ENCODE measurements at regions not wholly inside any gene's neighbourhood (a gene's known extent, or its start where the extent isn't known, plus 50 kb on each side); places are given as distances from the start of the nearest gene placed in this dataset.

DNA sequence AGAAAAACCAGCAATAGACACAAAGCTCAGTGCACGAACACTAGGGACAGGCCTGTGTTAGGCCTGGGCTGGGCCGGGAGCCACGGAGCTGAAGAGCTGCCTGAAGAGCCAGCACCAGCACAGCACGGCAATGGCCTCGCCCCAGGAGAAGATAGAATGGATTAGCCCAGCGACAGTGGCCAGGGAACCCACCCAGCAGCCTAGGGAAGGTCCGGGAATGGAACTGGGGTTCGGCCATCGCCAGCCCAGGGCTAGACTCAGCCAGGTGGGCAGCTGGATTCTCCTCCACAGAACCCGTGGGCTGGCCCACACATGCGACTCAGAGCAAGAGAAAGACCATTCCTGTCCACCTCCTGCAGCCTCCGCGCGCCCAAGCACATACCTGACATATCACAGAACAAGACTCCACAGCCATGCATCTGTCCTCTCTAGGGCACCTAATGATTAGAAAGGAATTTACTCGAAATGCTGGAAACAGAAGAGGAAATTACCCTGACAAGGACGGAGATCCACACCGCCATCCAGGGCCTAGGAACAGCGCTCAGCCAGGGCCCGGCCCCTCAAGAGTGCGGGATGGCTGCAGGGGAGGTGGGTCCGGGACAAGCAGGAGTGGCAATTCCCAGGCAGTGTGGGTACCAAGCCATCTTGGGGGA is 82.8 kb downstream of the TMEM18 start:
- Histone ChIP-seq H3K27ac (no peak overlapping the region), H3K4me3 (no peak overlapping the region), H3K9me3 (no peaks in the 10 kb centered on the region), H3K4me1 (no peaks in the 10 kb centered on the region), H3K27me3 (no peaks in the 10 kb centered on the region), H3K36me3 (no peaks in the 10 kb centered on the region)
- ATAC-seq (no peak), DNase-seq (no peak)
- TF ChIP-seq, protein P1, sequence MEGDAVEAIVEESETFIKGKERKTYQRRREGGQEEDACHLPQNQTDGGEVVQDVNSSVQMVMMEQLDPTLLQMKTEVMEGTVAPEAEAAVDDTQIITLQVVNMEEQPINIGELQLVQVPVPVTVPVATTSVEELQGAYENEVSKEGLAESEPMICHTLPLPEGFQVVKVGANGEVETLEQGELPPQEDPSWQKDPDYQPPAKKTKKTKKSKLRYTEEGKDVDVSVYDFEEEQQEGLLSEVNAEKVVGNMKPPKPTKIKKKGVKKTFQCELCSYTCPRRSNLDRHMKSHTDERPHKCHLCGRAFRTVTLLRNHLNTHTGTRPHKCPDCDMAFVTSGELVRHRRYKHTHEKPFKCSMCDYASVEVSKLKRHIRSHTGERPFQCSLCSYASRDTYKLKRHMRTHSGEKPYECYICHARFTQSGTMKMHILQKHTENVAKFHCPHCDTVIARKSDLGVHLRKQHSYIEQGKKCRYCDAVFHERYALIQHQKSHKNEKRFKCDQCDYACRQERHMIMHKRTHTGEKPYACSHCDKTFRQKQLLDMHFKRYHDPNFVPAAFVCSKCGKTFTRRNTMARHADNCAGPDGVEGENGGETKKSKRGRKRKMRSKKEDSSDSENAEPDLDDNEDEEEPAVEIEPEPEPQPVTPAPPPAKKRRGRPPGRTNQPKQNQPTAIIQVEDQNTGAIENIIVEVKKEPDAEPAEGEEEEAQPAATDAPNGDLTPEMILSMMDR (IDR thresholded peaks at IDR 0.05): no peak
- intact Hi-C loops (cut with DNase I): no loop called here

DNA sequence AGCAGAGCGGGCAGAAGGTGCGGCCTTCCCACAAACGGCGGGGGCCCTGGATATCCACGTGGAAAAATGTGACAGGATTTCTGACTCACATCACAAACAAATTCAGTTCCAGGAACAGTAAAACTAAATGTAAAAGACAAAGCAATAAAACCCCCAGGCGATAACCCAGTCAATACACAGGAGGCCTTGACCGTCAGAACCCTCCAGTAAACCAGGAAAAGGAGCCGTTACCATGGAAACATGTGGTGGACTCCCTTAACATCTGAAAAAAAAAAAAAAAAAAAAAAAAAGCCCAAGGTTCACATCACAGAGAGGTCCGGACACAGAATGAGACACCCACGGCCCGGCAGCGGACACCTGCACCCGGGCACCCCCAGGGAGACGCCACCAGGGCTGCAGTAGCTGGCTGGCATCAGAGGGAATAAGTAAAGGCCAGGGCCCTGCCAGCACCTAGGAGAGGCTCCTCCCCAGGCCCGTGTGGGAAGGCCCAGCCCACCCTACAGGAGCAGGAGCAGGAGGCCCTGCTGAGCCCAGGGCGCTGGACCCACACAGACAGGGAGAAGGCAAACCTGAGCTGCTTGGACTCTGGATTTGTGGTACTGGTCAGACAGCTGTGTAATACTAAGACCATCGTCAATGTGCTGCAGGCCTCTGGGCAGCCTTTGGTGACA is 83.7 kb downstream of the TMEM18 start:
- Histone ChIP-seq H3K4me1 (no peaks in the 10 kb centered on the region), H3K27me3 (no peaks in the 10 kb centered on the region), H3K4me3 (no peak overlapping the region), H3K36me3 (no peaks in the 10 kb centered on the region), H3K27ac (no peak overlapping the region), H3K9me3 (no peaks in the 10 kb centered on the region)
- DNase-seq: no peak
- intact Hi-C loops (cut with DNase I): no loop called here
- peak; percentile 41 for ATAC-seq
- TF ChIP-seq, protein P1 (IDR thresholded peaks at IDR 0.05): no peak

DNA sequence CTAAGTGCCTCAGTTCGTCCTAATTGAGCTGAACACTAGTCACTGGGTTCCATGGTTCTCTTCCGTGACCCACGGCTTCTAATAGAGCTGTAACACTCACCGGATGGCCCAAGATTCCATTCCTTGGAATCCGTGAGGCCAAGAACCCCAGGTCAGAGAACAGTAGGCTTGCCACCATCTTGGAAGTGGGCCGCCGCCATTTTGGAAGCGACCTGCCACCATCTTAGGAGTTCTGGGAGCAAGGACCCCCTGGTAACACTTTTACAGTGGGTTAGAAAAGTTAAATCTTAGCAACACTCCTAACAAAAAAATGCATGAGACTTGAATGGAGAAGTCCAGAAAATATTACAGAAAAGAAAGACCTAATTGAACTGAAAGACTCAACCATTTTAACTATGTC is 84.5 kb downstream of the TMEM18 start:
- Histone ChIP-seq H3K27ac (no peak overlapping the region), H3K36me3 (no peaks in the 10 kb centered on the region), H3K4me3 (no peak overlapping the region), H3K27me3 (no peaks in the 10 kb centered on the region), H3K9me3 (no peaks in the 10 kb centered on the region), H3K4me1 (no peaks in the 10 kb centered on the region)
- intact Hi-C loops (cut with DNase I): no loop called here
- DNase-seq (no peak), ATAC-seq (no peak)
- TF ChIP-seq, protein P1 (IDR thresholded peaks at IDR 0.05): no peak

DNA sequence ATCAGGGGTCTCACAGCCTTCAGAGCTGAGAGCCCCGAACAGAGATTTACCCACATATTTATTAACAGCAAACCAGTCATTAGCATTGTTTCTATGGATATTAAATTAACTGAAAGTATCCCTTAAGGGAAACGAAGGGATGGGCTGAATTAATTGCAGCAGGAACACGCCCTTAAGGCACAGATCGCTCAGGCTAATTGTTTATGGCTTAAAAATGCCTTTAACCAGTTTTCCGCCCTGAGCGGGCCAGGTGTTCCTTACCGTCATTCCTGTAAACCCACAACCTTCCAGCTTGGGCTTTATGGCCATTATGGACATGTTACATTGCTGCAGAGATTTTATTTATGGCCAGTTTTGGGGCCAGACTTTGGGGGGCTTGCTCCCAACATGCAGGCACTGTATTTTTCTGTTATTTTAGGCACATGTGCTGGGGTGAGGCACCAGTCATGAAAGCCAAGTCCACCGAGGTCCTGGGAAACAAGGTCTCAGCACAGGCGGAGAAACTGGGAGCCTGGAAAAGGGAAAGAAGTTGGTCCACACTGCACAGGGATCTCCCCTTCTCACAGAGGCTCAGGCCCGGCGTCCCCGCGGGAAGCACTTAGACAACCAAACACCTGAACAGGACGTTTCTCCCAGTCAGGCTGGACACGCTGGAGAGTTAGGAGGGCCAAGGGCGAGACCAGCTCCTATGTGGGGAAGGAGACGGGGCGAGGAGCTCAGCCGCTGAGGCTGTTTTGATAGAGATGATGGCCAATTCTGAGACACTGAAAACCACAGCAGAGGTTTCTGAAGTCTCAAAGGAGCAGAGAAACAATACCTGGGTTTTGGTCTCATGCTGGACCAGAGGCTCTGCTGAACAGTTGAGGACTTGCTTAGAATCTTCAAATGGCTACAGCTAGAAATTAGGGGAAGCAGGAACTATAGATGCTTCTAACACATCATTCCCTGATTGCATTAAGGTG is 86.7 kb downstream of the TMEM18 start:
- Histone ChIP-seq H3K27me3 (no peaks in the 10 kb centered on the region), H3K4me3 (no peak overlapping the region), H3K27ac (no peak overlapping the region), H3K9me3 (no peaks in the 10 kb centered on the region), H3K4me1 (peaks cover 5% of the 10 kb centered on the region), H3K36me3 (no peaks in the 10 kb centered on the region)
- ATAC-seq (no peak), DNase-seq (no peak)
- intact Hi-C loops (cut with DNase I): no loop called here
- TF ChIP-seq, protein P1 (IDR thresholded peaks at IDR 0.05): no peak

DNA sequence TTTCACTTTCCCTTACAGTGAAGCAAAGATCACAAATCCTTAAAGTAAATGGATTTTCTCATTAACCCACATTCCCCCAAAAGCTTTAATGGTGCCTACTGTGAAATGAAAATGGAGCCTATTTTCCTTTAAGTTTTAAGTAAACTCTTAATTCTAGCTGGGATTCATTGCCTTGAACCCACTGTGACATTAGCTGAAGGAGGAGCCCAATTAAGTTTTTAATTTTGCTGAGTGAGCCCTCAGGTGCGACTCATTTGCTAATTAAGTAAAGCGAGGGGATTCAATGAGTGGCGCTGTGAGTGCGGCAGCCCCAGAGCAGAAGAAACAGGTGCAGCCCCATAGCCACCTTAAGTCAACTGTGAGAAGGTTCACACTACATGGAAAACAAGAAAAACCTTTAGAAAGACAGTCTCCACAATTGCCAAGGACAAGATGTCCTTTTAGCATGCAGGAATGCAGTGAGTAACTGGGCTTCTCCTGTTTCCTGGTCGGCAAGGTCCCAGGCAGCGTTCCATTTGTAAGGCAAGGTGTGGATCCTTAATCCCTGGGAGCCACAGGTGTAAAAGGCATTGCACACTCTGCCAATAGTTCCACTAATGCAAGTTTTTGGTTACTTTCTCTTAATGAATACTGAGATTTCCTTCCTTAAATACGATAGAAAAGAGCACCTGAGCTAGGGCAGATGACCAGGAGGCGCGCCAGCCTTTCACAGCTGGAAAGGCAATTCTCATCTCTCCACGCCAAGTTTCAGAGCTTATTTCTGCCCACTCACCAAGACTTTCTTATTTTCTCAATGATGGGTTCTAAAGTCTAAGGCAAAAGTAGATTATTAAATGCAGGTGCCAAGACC is 87.7 kb downstream of the TMEM18 start:
- no peak for DNase-seq
- peaks cover 5% of the 10 kb centered on the region for H3K4me1 ChIP-seq
- H3K4me3 ChIP-seq: no peak overlapping the region
- no peak for ATAC-seq
- intact Hi-C loops (cut with DNase I): no loop called here
- H3K9me3 ChIP-seq: no peaks in the 10 kb centered on the region
- TF ChIP-seq, protein P1 (IDR thresholded peaks at IDR 0.05): no peak
- H3K36me3 ChIP-seq: no peaks in the 10 kb centered on the region
- no peak overlapping the region for H3K27ac ChIP-seq
- H3K27me3 ChIP-seq: no peaks in the 10 kb centered on the region

Measured in upper lobe of right lung (tissue), 1 donor.